ENCODE measurements at regions not wholly inside any gene's neighbourhood (a gene's known extent, or its start where the extent isn't known, plus 50 kb on each side); places are given as distances from the start of the nearest gene placed in this dataset.

- no peak for TF ChIP-seq ZNF768 (tag by site-specific recombination; IDR thresholded peaks at IDR 0.05)
- TF ChIP-seq GLIS1 (tag by site-specific recombination; IDR thresholded peaks at IDR 0.05): no peak
- no peak for TF ChIP-seq ZNF777 (tag by site-specific recombination; IDR thresholded peaks at IDR 0.05; ENCODE audit: borderline replicate concordance)
- TF ChIP-seq YY1 (tag by site-specific recombination; IDR thresholded peaks at IDR 0.05): no peak
- TF ChIP-seq, protein P1, sequence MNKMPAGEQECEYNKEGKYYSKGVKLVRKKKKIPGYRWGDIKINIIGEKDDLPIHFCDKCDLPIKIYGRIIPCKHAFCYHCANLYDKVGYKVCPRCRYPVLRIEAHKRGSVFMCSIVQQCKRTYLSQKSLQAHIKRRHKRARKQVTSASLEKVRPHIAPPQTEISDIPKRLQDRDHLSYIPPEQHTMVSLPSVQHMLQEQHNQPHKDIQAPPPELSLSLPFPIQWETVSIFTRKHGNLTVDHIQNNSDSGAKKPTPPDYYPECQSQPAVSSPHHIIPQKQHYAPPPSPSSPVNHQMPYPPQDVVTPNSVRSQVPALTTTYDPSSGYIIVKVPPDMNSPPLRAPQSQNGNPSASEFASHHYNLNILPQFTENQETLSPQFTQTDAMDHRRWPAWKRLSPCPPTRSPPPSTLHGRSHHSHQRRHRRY (tag by site-specific recombination; IDR thresholded peaks at IDR 0.05): no peak
- TF ChIP-seq ZNF558 (tag by site-specific recombination; IDR thresholded peaks at IDR 0.05): no peak
- 0 out of 2 replicates have a peak, but pooled peaks have one; percentile 19 for TF ChIP-seq ZNF138 (tag by site-specific recombination; IDR thresholded peaks at IDR 0.05; ENCODE audit: borderline replicate concordance)
- no peak for TF ChIP-seq ZNF211 (tag by site-specific recombination; IDR thresholded peaks at IDR 0.05; ENCODE audit: low read depth)
- TF ChIP-seq TCF7L2 (IDR thresholded peaks at IDR 0.05; ENCODE audit: borderline replicate concordance, low read depth, low read length): no peak
- no peak for TF ChIP-seq ZNF555 (tag by site-specific recombination; conservative IDR thresholded peaks at IDR 0.05)
- no peak for TF ChIP-seq HOXA7 (CRISPR knock-in tag; IDR thresholded peaks at IDR 0.05; ENCODE audit: borderline replicate concordance)
- TF ChIP-seq KLF1 (tag by site-specific recombination; IDR thresholded peaks at IDR 0.05): no peak
- TF ChIP-seq EGR2 (tag by site-specific recombination; IDR thresholded peaks at IDR 0.05; ENCODE audit: low read depth): peak; percentile 73
- TF ChIP-seq, protein P2, sequence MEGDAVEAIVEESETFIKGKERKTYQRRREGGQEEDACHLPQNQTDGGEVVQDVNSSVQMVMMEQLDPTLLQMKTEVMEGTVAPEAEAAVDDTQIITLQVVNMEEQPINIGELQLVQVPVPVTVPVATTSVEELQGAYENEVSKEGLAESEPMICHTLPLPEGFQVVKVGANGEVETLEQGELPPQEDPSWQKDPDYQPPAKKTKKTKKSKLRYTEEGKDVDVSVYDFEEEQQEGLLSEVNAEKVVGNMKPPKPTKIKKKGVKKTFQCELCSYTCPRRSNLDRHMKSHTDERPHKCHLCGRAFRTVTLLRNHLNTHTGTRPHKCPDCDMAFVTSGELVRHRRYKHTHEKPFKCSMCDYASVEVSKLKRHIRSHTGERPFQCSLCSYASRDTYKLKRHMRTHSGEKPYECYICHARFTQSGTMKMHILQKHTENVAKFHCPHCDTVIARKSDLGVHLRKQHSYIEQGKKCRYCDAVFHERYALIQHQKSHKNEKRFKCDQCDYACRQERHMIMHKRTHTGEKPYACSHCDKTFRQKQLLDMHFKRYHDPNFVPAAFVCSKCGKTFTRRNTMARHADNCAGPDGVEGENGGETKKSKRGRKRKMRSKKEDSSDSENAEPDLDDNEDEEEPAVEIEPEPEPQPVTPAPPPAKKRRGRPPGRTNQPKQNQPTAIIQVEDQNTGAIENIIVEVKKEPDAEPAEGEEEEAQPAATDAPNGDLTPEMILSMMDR (tag by site-specific recombination; IDR thresholded peaks at IDR 0.05): peak; percentile 98
- peak; percentile 30; the same call in 1 of the 2 replicates for TF ChIP-seq SP7 (tag by site-specific recombination; IDR thresholded peaks at IDR 0.05)
- no peak for TF ChIP-seq GFI1B (tag by site-specific recombination; IDR thresholded peaks at IDR 0.05)
- TF ChIP-seq ZFP37 (tag by site-specific recombination; IDR thresholded peaks at IDR 0.05): no peak
- TF ChIP-seq ZNF837 (tag by site-specific recombination; IDR thresholded peaks at IDR 0.05): no peak
- TF ChIP-seq ZNF146 (tag by site-specific recombination; IDR thresholded peaks at IDR 0.05): no peak
- TF ChIP-seq ZNF670 (tag by site-specific recombination; IDR thresholded peaks at IDR 0.05; ENCODE audit: low read depth): no peak
- TF ChIP-seq ZNF223 (tag by site-specific recombination; IDR thresholded peaks at IDR 0.05): no peak
- peak; percentile 99 for TF ChIP-seq ZNF654 (tag by site-specific recombination; IDR thresholded peaks at IDR 0.05; ENCODE audit: low read depth)
- no peak for TF ChIP-seq YY2 (tag by site-specific recombination; IDR thresholded peaks at IDR 0.05)
- TF ChIP-seq, protein P3, sequence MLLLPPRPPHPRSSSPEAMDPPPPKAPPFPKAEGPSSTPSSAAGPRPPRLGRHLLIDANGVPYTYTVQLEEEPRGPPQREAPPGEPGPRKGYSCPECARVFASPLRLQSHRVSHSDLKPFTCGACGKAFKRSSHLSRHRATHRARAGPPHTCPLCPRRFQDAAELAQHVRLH (tag by site-specific recombination; IDR thresholded peaks at IDR 0.05): 0 out of 2 replicates have a peak, but pooled peaks have one; percentile 37
- no peak for TF ChIP-seq ZNF23 (tag by site-specific recombination; IDR thresholded peaks at IDR 0.05; ENCODE audit: borderline replicate concordance)
- no peak for TF ChIP-seq ZNF266 (tag by site-specific recombination; IDR thresholded peaks at IDR 0.05; ENCODE audit: low read depth)
- no peak for TF ChIP-seq SP3 (tag by site-specific recombination; IDR thresholded peaks at IDR 0.05)
- no peak for TF ChIP-seq ZNF776 (tag by site-specific recombination; IDR thresholded peaks at IDR 0.05; ENCODE audit: borderline replicate concordance)
- no peak for TF ChIP-seq SCRT2 (tag by site-specific recombination; IDR thresholded peaks at IDR 0.05)
- TF ChIP-seq OSR2 (tag by site-specific recombination; IDR thresholded peaks at IDR 0.05): no peak
- no peak for TF ChIP-seq ZNF155 (tag by site-specific recombination; IDR thresholded peaks at IDR 0.05)
- no peak for TF ChIP-seq ATF2 (tag by site-specific recombination; IDR thresholded peaks at IDR 0.05; ENCODE audit: low read depth)
- TF ChIP-seq KLF7 (tag by site-specific recombination; IDR thresholded peaks at IDR 0.05; ENCODE audit: borderline replicate concordance): no peak
- no peak for TF ChIP-seq KLF10 (tag by site-specific recombination; IDR thresholded peaks at IDR 0.05)
- no peak for TF ChIP-seq ZNF785 (tag by site-specific recombination; IDR thresholded peaks at IDR 0.05)
- no peak for TF ChIP-seq ZNF416 (tag by site-specific recombination; IDR thresholded peaks at IDR 0.05)
- no peak for TF ChIP-seq ZNF221 (tag by site-specific recombination; IDR thresholded peaks at IDR 0.05; ENCODE audit: borderline replicate concordance)
- TF ChIP-seq ZNF175 (tag by site-specific recombination; IDR thresholded peaks at IDR 0.05): no peak
- no peak for TF ChIP-seq ZNF391 (tag by site-specific recombination; IDR thresholded peaks at IDR 0.05; ENCODE audit: borderline replicate concordance, low read depth)
- TF ChIP-seq ZNF112 (tag by site-specific recombination; IDR thresholded peaks at IDR 0.05): no peak
Measured at GRCh38 chr19:28633319-28634018, 579.5 kb downstream of the UQCRFS1 start (continued).
